Posterior cingulate gyrus (tissue), 11 donors: ENCODE measurements at regions not wholly inside any gene's neighbourhood (a gene's known extent, or its start where the extent isn't known, plus 50 kb on each side); places are given as distances from the start of the nearest gene placed in this dataset.
A peak's percentile ranks its signal among the peaks of the same experiment; 100 is the strongest.

Source experiments
- DNase-seq, 10 donors: peaks; one replicate each; pipeline versions ENCODE4 v3.0.0 to v3.0.0-alpha.2; 2020 to 2021; ENCODE audit warnings: mixed read lengths in 3 of 10
- intact Hi-C: fragments of 100-400 bp; cut with DNase I; formaldehyde crosslinking; loops from one replicate; pipeline ENCODE4 v1.15.1; 2023

GRCh38 chr11:116085031-116085635 is 580.9 kb upstream of the CADM1 start:
- no peak for DNase-seq
- intact Hi-C loops, result no loop called here

GRCh38 chr11:116084511-116084910 is 580.3 kb upstream of the CADM1 start:
- no peak for DNase-seq
- intact Hi-C loops, result no loop called here

- intact Hi-C loops, result no loop called here
- DNase-seq, result no peak
Measured at GRCh38 chr11:116082256-116082655, 578.0 kb upstream of the CADM1 start.

- DNase-seq, result no peak
- intact Hi-C loops, result no loop called here
Measured at GRCh38 chr11:116079580-116079979, 575.4 kb upstream of the CADM1 start.

DNA sequence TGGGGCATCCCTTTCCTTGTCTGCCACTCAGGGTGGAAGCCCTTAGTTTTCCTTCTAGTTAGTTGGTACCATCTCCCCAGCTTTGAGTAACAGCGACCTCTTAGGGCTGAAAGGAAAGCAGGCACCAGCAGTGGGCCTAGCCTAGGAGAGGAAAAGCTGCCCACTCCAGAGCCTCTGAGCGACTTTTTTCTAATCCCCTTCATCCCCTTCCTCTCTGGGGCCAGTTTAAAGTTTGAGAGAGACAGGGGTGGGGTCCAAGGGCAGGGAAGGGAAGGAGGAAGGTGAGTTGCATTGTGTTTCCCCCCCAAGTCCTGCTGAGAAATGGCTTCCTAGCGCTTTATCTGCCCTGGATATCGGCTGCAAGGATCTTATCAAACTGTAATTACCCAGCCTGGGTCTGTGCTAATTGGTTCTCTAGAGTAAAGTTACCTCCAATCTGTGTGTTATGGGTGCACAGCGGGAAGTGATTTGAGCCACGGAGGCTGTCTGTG is 573.9 kb upstream of the CADM1 start:
- intact Hi-C loops, result no loop called here
- no peak for DNase-seq

GRCh38 chr11:116077092-116077491 is 572.9 kb upstream of the CADM1 start:
- no peak for DNase-seq
- intact Hi-C loops, result no loop called here

DNA sequence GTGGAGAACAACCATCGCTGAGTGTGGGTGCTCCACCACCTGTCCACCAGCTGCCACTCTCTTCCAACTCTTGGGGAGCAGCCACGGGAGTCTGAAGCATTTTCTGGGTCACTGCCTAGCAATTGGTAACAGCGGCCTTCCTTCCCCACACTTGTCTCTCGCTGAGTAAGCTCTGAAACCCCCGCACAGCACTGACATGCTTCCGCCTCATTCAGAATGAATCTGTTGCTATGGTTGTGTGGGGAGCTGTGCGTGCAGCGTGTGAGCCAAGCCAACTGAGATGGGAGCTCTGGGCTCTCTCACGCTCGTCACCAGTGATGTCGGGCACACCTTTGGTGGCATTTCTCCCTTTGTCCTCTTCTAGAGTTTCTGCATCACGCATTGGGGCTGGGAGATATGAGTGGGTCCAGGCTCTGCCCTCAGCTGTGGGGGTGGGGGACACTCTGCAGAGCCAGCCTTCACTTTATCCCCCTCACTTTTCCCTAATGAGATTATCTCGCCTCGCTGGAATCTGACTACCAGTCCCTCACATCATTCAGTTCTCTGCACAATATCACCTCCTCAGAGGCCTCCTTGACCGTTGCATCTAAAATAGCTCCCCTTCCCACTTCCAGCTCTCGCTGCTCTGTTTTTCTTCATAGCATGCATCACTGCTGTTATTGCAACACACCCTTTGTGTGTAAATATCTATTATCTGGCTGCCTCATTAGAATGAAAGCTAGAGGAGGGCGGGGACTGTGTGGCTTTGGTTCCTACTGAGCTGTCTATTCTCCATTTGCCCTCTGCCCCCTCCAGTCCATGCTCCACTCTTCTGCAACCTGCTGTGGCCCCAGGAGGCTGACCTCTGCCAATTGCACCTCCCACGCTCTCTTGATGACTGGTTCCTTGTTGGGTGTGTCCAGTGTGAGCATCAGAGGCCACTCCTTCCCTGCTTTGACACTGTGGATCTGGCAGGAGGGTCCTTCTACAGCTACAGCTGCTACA is 569.9 kb upstream of the CADM1 start:
- DNase-seq, result peak; percentile 12 to 95 (median 68)
- intact Hi-C loops, result no loop called here

DNA sequence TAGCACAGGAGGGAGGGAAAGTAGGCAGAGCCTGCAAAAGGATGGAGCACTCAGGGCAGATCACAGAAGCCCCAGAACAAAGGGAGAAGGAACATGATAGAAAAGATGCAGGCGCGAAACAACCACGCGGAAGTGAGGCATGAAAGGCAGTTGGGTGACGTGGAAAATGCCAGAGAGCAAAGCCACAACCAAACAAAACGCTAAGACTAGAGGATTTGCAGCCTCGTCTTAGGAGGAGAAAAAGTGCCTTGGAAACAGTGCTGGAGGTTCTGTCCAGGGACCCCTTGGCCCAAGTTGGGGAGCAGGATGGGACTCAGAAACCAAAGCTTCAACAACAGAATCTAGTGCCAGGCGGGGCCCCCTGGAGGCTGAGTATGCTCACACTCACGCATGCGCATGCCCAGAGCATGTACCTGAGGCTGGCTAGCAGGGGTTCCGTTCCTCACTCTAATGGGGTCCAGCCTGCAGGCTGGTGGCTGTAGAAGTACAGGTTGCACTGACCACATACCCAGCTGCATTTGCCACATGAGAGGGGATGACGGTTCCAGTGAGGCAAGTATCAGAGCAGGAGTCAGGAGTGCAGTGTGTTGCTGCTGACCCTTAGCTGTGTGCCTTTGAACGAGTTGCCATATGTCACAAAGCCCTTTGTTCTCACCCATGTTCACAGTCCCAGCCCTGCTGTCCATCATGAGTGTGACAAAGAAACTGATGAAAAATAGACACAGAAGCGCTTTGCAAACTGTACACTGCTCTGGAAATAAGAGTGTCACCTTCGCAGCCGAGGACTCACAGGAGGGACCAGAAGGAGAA is 568.6 kb upstream of the CADM1 start:
- intact Hi-C loops, result no loop called here
- no peak for DNase-seq

GRCh38 chr11:116072133-116072532 is 567.9 kb upstream of the CADM1 start:
- intact Hi-C loops, result no loop called here
- DNase-seq, result no peak

- DNase-seq, result no peak
- intact Hi-C loops, result no loop called here
Measured at GRCh38 chr11:116071241-116071640, 567.0 kb upstream of the CADM1 start.

DNA sequence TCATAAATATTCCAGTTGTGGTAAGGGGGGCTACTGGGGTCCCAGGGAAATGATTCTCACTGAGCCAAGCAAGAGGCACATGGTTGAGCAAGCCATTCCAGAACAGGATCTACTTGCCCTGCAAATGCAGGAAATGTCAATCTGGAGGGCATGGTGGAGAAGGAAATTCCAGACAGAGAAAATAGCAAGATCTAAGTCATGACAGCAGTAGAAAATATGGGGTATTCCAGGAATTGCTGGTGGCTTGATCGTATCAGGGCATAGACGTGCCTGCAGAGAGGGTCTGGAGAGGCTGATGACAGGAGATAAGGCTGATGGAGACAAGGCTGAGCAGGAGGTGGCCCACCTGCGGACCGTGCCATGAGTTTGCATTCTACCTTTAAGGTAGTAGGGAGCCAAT is 566.3 kb upstream of the CADM1 start:
- intact Hi-C loops, result no loop called here
- no peak for DNase-seq

GRCh38 chr11:116066777-116067176 is 562.6 kb upstream of the CADM1 start:
- intact Hi-C loops, result no loop called here

GRCh38 chr11:116065986-116066385 is 561.8 kb upstream of the CADM1 start:
- no peak for DNase-seq
- intact Hi-C loops, result no loop called here

More at GRCh38 chr11:116066777-116067176, 562.6 kb upstream of the CADM1 start:
- DNase-seq, result no peak

- DNase-seq, result peak in 5 of 10 donors; percentile 25 to 86 (median 43)
- intact Hi-C loops, result no loop called here
Measured at GRCh38 chr11:116065191-116065895, 561.1 kb upstream of the CADM1 start.

DNA sequence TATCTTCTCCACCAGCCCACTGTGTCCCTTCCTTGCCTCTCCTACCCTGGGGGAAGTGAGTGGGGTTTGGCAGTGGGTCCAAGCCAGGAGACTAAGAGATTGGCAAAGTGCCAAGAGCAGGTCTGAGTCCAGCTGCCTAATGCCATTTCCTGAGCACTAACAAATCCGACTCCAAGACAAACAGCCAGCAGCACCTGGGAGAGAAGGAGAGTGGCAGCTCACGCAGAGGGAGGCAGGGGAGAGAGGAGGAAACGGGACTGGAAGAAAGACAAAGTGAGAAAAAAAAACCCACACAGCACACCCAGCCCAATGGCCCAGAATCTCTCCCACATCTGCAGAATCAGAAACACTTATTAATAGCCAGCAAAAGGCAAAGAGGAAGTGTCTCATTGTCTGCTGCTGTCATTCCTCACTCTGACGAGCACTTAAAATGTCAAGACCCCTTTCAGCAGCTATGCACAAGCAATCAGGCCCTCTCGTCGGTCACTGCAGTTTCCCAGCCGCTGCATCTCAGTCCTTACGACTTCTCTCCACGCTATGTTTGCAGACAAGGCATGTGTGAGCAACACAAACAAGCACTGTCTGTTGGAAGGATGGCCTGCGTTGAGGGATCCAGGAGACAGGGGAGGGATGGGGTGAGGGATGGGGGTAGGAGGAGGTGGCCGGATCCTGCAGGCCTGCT is 558.4 kb upstream of the CADM1 start:
- DNase-seq, result no peak
- intact Hi-C loops, result no loop called here

DNA sequence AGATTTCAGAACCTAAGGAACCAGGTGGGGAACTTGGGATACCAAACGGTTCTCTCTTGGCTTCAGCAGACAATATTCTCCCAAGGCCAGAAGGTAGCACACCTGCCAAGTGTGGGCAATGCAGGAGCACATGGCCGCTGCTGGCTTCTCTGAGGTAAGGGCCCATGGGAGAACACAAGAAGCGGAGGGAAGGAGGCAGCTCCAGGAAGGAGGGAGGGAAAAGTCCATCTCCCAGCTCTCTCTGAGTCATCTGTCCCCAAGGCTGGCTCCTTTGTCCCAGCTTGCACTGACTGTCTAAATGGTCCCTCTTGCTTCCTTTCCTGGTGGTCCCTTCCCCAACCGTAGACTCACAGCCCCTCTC is 557.9 kb upstream of the CADM1 start:
- intact Hi-C loops, result no loop called here
- no peak for DNase-seq

DNA sequence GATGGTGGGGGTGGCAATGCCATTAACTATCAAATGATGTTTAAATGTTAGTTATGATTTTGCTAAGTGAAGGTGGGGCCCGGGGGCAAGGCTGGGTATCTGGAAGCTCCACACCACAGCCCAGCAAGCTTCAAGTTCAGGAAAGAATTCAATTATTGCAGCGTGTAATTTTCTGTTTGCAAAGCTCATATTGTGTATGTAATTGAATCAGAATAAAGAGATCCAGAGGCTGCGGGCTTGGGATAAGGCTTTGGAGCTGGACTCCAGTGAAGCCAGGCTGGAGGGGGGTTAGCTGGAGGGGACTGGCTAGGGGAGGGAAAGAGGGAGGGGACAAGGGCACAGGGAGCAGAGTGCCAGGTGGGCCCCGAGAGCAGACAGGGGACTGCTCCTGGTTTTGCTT is 557.1 kb upstream of the CADM1 start:
- intact Hi-C loops, result no loop called here
- DNase-seq, result no peak

- intact Hi-C loops, result no loop called here
- DNase-seq, result no peak
Measured at GRCh38 chr11:116059919-116060318, 555.7 kb upstream of the CADM1 start.

GRCh38 chr11:116057000-116057399 is 552.8 kb upstream of the CADM1 start:
- intact Hi-C loops, result no loop called here
- DNase-seq, result no peak

GRCh38 chr11:116055064-116055463 is 550.8 kb upstream of the CADM1 start:
- intact Hi-C loops, result no loop called here
- DNase-seq, result no peak
